ENCODE measurements at regions not wholly inside any gene's neighbourhood (a gene's known extent, or its start where the extent isn't known, plus 50 kb on each side); places are given as distances from the start of the nearest gene placed in this dataset.

DNA sequence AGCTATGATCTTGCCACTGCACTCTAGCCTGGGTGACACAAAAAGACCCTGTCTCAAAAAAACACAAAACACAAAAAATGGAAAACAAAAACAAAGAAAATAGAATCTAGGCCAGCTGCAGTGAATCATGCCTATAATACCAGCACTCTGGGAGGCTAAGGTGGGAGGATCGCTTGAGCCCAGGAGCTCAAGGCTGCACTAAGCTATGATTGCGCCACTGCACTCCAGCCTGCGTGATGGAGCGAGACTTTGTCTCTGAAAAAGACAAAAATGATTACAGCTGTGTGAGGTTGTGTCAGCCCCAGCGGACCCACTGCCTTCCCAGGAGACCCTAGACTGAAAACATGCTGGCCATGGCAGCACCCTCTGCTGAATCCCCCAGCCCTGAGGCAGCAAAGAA lies 80.2 kb upstream of the ZBTB40 start:
- in situ Hi-C loops (cut with MboI; ENCODE audit: low sequenced_read_pairs): no loop called here

DNA sequence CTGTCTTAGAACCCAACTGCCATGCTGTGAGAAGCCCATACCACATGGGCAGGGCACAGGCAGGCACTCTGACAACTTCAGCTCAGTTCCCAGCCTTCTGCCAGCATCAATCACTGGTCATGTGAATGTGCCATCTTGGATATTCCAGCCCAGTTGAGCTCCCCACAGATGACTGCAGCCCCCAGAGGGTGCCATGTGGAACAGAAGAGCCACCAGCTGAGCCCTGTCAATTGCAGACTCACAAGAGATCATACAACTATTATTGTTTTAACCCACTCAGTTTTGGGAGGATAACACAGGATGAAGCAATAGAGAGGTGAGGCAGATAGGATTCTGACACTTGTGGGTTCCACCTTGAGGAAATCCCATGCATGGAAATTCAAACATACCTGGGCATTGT lies 78.4 kb upstream of the ZBTB40 start:
- in situ Hi-C loops (cut with MboI; ENCODE audit: low sequenced_read_pairs): no loop called here

- in situ Hi-C loops (cut with MboI; ENCODE audit: low sequenced_read_pairs): no loop called here
These were observed 77.7 kb upstream of the ZBTB40 start for GRCh38 chr1:22374001-22374400.

DNA sequence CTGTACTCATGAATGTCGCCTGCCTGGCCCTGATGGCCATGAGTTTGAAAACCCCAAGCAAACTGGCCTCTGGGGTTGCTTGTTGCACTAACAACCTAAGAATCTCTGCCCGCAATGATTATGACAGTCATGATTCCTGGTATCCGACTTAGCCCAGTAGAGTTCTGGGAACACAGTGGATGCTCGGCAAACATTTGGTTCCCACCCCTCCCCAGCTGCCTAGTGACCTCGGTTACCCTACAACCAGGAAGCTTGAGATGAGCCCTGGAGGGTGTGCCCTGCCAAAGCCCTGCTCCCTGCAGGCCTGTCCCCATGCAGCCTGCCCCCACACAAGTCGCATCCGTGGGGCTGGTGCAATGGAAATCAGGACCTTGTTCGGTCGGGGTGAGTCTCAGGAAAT lies 76.0 kb upstream of the ZBTB40 start:
- in situ Hi-C loops (cut with MboI; ENCODE audit: low sequenced_read_pairs): no loop called here

GRCh38 chr1:22376001-22376400 lies 75.7 kb upstream of the ZBTB40 start:
- in situ Hi-C loops (cut with MboI; ENCODE audit: low sequenced_read_pairs): no loop called here

GRCh38 chr1:22376546-22376945 lies 75.1 kb upstream of the ZBTB40 start:
- in situ Hi-C loops (cut with MboI; ENCODE audit: low sequenced_read_pairs): no loop called here

- in situ Hi-C loops (cut with MboI; ENCODE audit: low sequenced_read_pairs): no loop called here
These were observed 74.7 kb upstream of the ZBTB40 start for GRCh38 chr1:22376976-22377375.

- in situ Hi-C loops (cut with MboI; ENCODE audit: low sequenced_read_pairs): no loop called here
These were observed 72.1 kb upstream of the ZBTB40 start for GRCh38 chr1:22379566-22379965.

GRCh38 chr1:22380024-22380785 lies 71.4 kb upstream of the ZBTB40 start:
- in situ Hi-C loops (cut with MboI; ENCODE audit: low sequenced_read_pairs): no loop called here

DNA sequence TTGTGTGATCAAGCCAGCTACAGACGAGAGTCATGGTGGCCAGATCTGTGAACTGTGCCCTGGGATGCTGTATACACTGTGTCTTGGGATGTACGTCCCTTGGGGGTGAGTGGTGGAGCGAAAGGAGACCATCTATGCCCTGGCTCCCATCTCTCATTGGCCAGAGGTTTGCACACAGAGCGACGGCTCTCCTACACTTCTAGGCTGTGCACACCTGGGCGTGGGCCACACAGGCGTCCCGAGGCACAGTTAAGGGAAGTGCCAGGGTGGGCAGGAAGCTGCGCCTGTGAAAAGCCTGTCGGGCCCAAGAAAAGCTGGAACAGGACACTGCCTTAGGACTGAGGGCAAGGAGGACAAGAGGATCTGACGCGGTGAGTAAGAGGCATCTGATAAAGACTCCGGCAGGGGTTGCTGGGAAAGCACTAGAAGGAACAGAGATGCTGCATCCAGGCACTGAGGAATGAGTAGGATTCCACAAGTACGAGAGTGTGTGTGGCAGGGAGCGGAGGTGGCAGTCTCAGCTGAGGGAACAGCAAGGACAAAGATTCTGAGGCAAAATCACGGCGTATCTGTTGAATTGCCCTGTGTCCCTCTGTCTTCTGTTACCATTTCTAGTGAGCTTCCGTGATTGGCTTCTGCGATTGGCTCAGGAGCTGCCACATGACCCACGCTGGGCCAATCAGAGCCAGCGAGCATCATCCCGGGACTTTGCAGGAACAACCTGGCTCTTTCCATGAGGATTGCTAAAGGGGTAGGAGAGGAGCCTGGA lies 67.9 kb upstream of the ZBTB40 start:
- in situ Hi-C loops (cut with MboI; ENCODE audit: low sequenced_read_pairs): no loop called here

DNA sequence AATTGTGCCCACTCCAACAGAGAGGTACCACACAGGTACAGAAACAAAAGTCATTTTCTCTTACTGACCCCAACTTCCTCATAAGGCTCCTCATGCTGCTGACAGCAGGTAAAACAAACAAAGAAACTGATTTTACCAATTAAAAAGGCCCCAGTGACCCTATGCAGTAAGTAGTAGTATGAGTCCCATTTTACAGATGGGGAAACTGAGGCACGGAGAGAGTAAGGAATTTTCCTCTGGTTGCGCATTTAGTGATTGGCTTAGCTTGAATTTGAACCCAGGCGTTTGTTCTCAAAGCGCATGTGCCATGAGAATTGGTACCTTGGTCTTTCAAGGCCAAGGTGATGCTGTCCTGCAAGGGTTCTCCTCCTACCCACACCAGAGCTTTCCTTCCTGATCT lies 66.1 kb upstream of the ZBTB40 start:
- in situ Hi-C loops (cut with MboI; ENCODE audit: low sequenced_read_pairs): no loop called here

- in situ Hi-C loops (cut with MboI; ENCODE audit: low sequenced_read_pairs): no loop called here
These were observed 64.9 kb upstream of the ZBTB40 start for GRCh38 chr1:22386774-22387173.

DNA sequence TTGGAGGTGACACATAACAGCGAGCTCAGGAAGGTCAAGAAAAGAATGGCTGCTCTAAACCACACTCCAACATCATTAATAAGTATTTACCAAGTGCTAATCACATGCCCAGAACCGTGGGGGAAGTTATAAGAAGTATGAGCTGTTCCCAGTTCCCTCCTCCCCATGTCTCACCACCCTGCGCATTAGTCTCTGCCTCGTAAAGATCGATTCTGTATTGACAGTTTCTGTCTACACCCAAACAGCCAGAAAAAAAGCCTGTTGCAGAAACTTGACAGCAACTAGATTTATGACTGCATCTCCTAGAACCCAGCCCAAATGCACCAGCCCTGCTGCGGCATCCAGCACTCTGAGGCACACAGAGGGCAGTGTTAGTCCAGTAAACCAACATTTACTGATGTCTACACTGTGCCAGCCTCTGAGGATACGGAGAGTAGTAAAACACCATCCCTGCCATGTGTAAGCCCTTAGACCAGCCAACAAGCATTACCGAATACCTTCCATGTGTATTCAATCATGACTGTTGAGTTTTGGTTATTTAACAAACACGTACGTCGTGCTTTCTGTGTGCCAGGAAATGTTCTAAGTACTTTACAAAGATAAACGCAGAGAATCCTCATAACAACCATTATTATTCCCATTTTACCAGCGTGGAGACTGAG lies 63.6 kb upstream of the ZBTB40 start:
- in situ Hi-C loops (cut with MboI; ENCODE audit: low sequenced_read_pairs): no loop called here

GRCh38 chr1:22388671-22389450 lies 62.8 kb upstream of the ZBTB40 start:
- in situ Hi-C loops (cut with MboI; ENCODE audit: low sequenced_read_pairs): no loop called here

DNA sequence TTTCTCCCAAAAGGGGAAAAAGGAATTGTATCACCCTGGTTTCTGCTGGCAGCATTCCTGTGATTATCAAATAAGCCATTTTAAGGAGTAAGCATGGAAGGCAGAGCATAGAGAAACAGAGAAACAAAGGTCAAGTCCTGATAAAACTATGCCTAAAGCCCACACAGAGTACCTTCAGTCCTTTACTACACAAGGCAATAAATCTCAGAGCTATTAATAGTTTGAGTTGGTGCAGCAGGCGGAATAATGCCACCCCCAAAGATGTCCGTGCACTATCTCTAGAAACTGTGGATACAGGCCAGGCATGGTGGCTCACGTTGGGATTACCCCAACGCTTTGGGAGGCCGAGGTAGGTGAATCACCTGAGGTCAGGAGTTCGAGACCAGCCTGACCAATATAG lies 58.1 kb upstream of the ZBTB40 start:
- in situ Hi-C loops (cut with MboI; ENCODE audit: low sequenced_read_pairs): no loop called here

DNA sequence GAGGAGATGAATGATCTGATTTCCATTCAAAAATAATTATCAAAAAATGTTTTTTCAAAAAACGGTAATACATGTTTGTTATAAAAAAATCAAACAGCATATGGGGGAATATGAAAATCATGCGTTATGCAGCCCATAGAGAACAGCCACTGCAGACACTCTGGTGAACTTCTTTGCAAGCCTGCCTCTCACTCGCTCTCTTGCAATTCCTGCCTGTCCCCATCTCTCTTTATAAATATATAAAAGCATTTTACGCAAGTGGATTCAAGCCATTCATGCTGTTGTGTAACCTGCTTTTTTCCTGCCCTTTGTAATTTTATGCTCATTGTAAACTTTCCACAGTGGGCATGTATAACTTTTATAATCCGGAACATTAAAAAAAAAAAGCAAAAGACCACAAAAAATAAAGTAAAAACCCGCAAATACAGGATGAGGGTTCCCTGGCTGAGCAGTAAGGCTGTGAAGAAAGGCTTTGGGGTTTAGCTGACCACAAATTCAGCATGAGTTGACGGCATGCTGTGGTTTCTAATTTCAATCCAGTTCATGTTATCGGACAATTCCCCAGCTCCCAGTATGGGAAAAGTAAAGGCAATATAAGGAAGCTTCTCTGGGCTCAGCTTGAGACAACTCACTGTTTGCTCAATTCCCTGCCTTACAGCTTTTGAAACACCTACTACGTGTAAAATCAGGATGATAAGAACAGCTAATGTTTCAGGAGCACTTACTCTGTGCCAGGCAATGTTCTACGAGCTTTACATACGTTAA lies 52.8 kb upstream of the ZBTB40 start:
- in situ Hi-C loops (cut with MboI; ENCODE audit: low sequenced_read_pairs): no loop called here

DNA sequence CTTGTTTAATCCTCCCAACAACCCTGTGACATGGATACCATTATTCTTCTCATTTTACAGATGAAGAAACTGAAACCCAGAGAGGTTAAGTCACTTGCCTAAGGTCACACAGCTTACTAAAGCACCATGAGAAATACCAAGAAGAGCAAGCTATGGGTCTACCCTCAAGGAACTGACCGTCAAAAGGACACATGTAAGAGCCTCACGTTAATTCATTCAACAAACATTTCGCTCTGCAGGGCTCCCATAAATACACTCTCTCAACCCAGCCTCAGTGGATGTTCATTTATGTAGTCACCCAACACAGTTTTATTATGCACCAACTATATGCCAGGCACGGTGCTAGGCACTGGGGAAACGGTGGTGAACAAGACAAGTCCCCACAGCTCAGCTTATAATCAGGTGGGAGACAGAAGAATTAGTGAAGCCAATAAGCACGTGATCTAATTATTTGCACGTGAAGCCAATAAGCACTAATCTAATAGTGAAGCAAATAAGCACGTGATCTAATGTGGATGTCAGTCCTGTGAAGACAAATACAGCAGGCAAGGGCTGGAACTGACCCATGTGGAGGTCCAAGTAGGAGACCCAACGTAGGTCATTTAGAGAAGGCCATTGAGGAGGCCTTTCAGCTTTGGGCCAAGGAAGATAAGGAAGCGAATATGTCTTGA lies 52.1 kb upstream of the ZBTB40 start:
- in situ Hi-C loops (cut with MboI; ENCODE audit: low sequenced_read_pairs): loop anchor here (25.0 kb wide), 1 partner anchor 1162 kb away; no protein-coding TSS in a partner anchor

All from HL-60/S4 treated with retinoic acid at 250 ng/mL for 4 days and 3 days (cell line).